ENCODE measurements at regions not wholly inside any gene's neighbourhood (a gene's known extent, or its start where the extent isn't known, plus 50 kb on each side); places are given as distances from the start of the nearest gene placed in this dataset.

GRCh38 chr3:34145796-34146195 is 347.4 kb downstream of the PDCD6IP start:
- Histone ChIP-seq H3K4me2 (ENCODE audit: insufficient read depth, low read length) (no peak overlapping the region), H3K4me1 (ENCODE audit: control insufficient read depth, extremely low read depth, insufficient read depth, low read length) (no peaks in the 10 kb centered on the region), H2AFZ (ENCODE audit: low read depth, low read length) (no peak overlapping the region), H3K9me3 (replicated peaks; ENCODE audit: control insufficient read depth, insufficient read depth, low read length) (no peaks in the 10 kb centered on the region), H3K36me3 (ENCODE audit: control insufficient read depth in 2 of 2, extremely low read depth in 1 of 2, insufficient read depth in 2 of 2, low read length in 2 of 2) (no peaks in the 10 kb centered on the region), H3K79me2 (ENCODE audit: control insufficient read depth, insufficient read depth, low read length) (no peaks in the 10 kb centered on the region), H3K27me3 (ENCODE audit: control insufficient read depth in 2 of 2, insufficient read depth in 2 of 2, low read length in 2 of 2) (no peaks in the 10 kb centered on the region), H4K20me1 (replicated peaks; ENCODE audit: control insufficient read depth, extremely low read depth, insufficient read depth, low read length) (no peaks in the 10 kb centered on the region), H3K9me1 (replicated peaks; ENCODE audit: control insufficient read depth, extremely low read depth, insufficient read depth, low read length) (no peaks in the 10 kb centered on the region), H3K27ac (ENCODE audit: insufficient read depth, low read depth, low read length) (no peak overlapping the region), H3K4me3 (replicated peaks in 1 of 3; ENCODE audit: insufficient read depth in 1 of 3, low read depth in 1 of 3, low read length in 3 of 3) (no peak overlapping the region), H3K9ac (replicated peaks; ENCODE audit: extremely low read depth, insufficient read depth, low read length) (no peak overlapping the region)
- TF ChIP-seq FOS (IDR thresholded peaks at IDR 0.05; ENCODE audit: borderline replicate concordance, insufficient read depth, low read length) (no peak), JUN (IDR thresholded peaks at IDR 0.05; ENCODE audit: borderline replicate concordance, insufficient read depth, insufficient read length, low read depth) (no peak), POLR2AphosphoS5 (IDR thresholded peaks at IDR 0.05; ENCODE audit: insufficient read depth, low read depth, low read length) (no peak), MYC (IDR thresholded peaks at IDR 0.05; ENCODE audit: low read depth, low read length) (no peak), MAX (IDR thresholded peaks at IDR 0.05; ENCODE audit: insufficient read depth, insufficient read length) (no peak), POLR2A (IDR thresholded peaks at IDR 0.05; ENCODE audit: low read depth, low read length) (no peak), CTCF (IDR thresholded peaks at IDR 0.05; ENCODE audit: extremely low read depth in 1 of 2, insufficient read depth in 1 of 2, low read depth in 1 of 2, low read length in 2 of 2) (no peak), GATA2 (IDR thresholded peaks at IDR 0.05; ENCODE audit: insufficient read depth, insufficient read length, low read depth, low read length) (no peak), EZH2 (IDR thresholded peaks at IDR 0.05; ENCODE audit: borderline replicate concordance, low read depth, low read length, severe bottlenecking) (no peak)
- ChIA-PET CTCF (no interaction called here), POLR2A (no interaction called here)
- FAIRE-seq (no peak), DNase-seq (ENCODE audit: low read depth, low spot score) (no peak)
- intact Hi-C loops (cut with micrococcal nuclease): no loop called here
- no TSS peak for BruUV-seq (replicated peaks)
- dilution Hi-C loops (cut with MboI; ENCODE audit: extremely low pct_ligation_motif_present, low sequenced_read_pairs): no loop called here

All from endothelial cell of umbilical vein (primary cell).